GM12872 (cell line): ENCODE measurements at regions not wholly inside any gene's neighbourhood (a gene's known extent, or its start where the extent isn't known, plus 50 kb on each side); places are given as distances from the start of the nearest gene placed in this dataset.

Experiments used
- TF ChIP-seq, protein P1 (sequence below): IDR thresholded peaks from 3 replicates; pipeline ENCODE4 v1.5.1; 2011; ENCODE audit warnings: low read depth, mild to moderate bottlenecking, low read length, moderate library complexity; ENCODE audit not compliant: insufficient read depth

DNA sequence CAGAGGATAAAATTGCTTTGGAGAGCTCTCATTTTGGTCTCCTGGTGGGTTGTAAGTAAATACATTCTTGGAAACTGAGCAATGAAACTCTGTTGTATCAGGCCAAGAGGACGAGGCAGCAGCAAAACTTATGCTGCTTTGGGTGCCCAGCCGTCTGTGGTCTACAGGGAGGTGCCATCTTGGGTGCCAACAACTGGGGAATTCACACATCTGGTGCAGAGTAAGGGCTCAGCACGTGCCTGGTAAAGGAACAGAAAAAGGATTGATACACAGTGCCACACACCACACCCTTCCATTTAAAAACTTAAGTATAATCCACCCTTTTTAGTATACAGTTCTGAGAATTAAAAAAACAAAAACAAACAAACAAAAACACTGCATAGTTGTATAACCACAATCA is 221.9 kb downstream of the TSN start:
- TF ChIP-seq, protein P1, sequence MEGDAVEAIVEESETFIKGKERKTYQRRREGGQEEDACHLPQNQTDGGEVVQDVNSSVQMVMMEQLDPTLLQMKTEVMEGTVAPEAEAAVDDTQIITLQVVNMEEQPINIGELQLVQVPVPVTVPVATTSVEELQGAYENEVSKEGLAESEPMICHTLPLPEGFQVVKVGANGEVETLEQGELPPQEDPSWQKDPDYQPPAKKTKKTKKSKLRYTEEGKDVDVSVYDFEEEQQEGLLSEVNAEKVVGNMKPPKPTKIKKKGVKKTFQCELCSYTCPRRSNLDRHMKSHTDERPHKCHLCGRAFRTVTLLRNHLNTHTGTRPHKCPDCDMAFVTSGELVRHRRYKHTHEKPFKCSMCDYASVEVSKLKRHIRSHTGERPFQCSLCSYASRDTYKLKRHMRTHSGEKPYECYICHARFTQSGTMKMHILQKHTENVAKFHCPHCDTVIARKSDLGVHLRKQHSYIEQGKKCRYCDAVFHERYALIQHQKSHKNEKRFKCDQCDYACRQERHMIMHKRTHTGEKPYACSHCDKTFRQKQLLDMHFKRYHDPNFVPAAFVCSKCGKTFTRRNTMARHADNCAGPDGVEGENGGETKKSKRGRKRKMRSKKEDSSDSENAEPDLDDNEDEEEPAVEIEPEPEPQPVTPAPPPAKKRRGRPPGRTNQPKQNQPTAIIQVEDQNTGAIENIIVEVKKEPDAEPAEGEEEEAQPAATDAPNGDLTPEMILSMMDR: no peak

DNA sequence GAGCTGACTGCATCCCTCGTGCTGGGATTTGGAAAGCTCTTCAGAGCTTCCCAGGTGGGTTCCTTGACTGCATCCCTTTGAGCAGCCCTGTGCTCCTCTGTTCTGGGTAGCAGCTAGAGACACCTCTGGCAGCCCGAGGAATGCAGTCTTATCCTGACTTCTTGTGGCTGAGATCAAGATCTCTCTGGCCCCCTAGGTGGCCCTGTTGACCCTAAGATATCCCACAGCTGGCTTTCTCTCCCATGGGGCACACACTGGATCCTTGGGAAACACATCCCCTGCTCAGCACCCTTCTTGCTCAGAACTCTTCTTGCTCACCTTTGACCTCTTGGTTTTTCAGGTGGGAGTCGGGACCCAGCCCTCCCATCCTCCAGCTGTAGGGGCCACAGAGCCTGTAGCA is 237.2 kb downstream of the TSN start:
- TF ChIP-seq, protein P1: no peak

GRCh38 chr2:121993682-121994081 is 238.2 kb downstream of the TSN start:
- TF ChIP-seq, protein P1: no peak

DNA sequence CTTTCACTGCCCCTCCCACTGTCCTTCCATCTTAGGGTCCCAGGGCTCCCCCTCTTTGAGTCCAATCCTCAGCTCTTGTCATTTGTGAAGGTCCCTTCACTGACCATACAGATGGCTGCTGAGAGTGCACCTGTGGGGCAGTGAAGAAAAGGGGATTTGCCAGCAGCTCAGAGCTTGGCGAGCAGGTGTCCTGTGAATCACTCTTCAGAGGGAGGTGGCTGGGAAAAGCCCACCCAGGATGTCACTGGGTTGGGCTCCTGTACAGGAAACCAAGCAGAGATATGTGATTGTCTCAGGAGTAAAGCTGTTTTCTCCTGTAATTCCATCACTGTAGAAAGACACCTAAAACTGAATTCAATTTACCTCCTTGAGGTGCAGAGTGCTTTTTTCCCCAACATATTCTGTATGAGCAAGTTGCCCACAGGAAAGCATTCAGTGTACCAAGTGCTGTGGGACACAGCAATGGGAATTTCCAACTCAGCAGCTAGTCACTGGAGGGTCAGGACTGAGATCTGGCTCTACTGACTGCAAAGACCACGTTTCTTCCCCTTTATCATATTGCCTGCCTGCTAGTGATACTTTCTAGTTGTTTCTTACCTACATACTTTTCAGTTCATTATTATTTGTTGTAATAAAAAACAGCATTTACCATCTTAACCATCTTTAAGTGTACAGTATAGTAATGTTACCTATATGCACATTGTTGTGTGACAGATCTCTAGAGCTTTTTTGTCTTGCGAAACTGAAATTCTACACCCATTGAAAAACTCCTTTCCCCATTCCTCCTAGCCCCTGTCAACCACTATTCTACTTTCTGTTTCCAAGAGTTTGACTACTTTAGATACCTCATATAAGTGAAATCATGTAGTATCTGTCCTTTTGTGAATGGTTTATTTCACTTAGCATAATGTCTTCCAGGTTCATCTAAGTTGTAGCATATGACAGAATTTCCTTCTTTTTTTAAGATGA is 239.1 kb downstream of the TSN start:
- TF ChIP-seq, protein P1: no peak

DNA sequence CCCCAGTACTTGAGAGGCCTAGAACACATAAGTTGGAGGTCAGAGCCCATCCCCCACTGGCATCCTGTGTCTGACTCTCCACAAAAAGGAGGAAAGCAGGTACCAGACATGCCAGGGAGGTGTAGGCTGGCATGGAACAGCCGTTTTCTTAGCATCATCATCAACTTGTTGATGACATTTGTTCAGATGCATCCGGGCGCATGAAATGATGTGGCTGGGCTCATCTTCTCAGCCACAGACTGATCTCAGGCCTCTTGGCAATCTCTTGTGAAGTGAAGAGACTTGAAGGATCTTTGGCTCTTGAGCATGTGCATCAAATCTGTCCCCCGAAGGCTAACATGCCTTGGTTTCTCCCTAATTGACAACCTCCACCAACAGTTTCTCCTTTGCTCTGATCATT is 243.3 kb downstream of the TSN start:
- TF ChIP-seq, protein P1: no peak

DNA sequence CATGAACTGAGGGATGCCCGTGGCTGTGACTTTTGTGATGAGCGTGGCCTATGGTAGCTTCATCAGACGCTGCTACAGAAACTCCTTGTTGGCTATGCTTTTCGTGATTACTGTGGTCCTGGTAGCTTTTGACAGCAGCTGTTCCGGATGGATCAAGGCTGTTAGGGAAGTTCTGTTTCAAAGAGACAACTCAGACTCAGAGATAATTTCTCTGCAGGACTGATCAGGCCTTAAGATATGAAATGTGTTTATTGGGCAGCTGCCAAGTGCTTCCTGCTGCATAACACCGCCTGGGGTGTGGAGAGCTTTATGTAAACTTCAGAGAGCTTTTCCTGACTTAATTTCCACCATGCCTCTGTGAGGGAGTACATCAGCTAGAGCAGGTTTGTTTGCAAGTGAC is 243.8 kb downstream of the TSN start:
- TF ChIP-seq, protein P1: no peak

DNA sequence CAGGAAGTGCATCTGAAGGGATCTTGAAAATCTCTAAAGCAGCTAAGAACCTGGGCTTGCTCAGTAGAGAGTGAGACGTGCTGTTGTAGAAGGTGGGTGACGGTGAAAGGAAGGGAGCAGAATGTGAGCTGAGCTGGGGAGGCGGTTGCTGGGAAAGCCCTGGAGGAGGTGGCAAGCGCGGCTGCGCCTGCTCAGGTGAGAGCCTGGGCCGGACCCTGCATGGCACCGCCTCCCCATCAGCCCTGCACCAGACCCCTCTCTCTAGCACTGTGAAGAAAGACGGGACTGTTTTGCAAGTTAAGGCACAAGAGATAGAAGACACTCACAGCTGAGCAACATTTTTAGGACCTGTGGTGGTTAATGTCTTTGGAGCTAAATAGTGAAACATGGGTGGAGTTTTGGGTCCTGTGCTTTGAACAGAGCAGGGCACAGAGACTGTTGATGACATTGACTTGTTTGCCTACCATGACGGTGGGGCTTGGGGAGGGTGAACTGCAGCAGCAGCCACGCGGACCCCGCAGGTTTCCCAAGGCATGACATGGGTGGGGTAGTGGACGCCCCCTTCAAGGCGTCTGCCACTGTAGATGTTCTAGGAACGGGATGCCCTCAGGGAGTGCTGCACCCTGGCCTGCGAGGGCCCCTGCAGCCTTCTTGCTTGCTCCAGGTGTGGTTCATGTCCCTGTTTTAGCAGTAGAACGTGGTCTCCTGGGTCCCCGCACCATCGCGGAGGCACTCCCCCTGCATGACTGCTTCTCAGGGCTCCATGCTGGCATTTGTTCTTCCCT is 245.3 kb downstream of the TSN start:
- TF ChIP-seq, protein P1: no peak
